T-helper 1 cell treated with Interleukin-12 subunit alpha and Interleukin-12 subunit beta and Interleukin-4 antibody, amounts not matched to agents 30 μg/mL and 1 μg/mL, for 36 hours (primary cell): ENCODE measurements at regions not wholly inside any gene's neighbourhood (a gene's known extent, or its start where the extent isn't known, plus 50 kb on each side); places are given as distances from the start of the nearest gene placed in this dataset.
"Not testable (repeated sequence)": the region's sequence is repeated elsewhere in the genome, so short reads cannot be mapped to it uniquely, and the experiment has no call there.

ENCODE experiments used
- H3K27ac Mint-ChIP-seq: one replicate; pipeline ENCODE4 v1.8.0; 2021; ENCODE audit warnings: mild to moderate bottlenecking, mixed read lengths
- H3K27me3 Mint-ChIP-seq: one replicate; pipeline ENCODE4 v1.8.0; 2021; ENCODE audit warnings: low read depth, mixed read lengths
- H3K36me3 Mint-ChIP-seq: one replicate; pipeline ENCODE4 v1.8.0; 2021; ENCODE audit warnings: low read depth, mixed read lengths
- H3K4me1 Mint-ChIP-seq: one replicate; pipeline ENCODE4 v1.8.0; 2021; ENCODE audit warnings: low read depth, mixed read lengths
- H3K4me3 Mint-ChIP-seq: one replicate; pipeline ENCODE4 v1.8.0; 2021; ENCODE audit warnings: mild to moderate bottlenecking, moderate library complexity, mixed read lengths
- H3K9me3 Mint-ChIP-seq: one replicate; pipeline ENCODE4 v1.8.0; 2021; ENCODE audit warnings: mixed read lengths

GRCh38 chr12:59142183-59142790 lies 222.0 kb upstream of the LRIG3 start:
- Mint-ChIP-seq H3K4me1 (no peaks in the 10 kb centered on the region), H3K9me3 (no peaks in the 10 kb centered on the region), H3K27ac (no peak overlapping the region), H3K27me3 (no peaks in the 10 kb centered on the region), H3K36me3 (no peaks in the 10 kb centered on the region), H3K4me3 (no peak overlapping the region)

- no peaks in the 10 kb centered on the region for H3K4me1 Mint-ChIP-seq
Measured at GRCh38 chr12:59134750-59135149, 214.4 kb upstream of the LRIG3 start.

GRCh38 chr12:59131462-59131861 lies 211.2 kb upstream of the LRIG3 start:
- Mint-ChIP-seq H3K27me3 (no peaks in the 10 kb centered on the region), H3K27ac (no peak overlapping the region), H3K36me3 (no peaks in the 10 kb centered on the region), H3K4me1 (no peaks in the 10 kb centered on the region), H3K4me3 (no peak overlapping the region), H3K9me3 (no peaks in the 10 kb centered on the region)

More at GRCh38 chr12:59134750-59135149, 214.4 kb upstream of the LRIG3 start:
- Mint-ChIP-seq H3K9me3 (no peaks in the 10 kb centered on the region), H3K4me3 (no peak overlapping the region), H3K27ac (no peak overlapping the region), H3K36me3 (no peaks in the 10 kb centered on the region), H3K27me3 (no peaks in the 10 kb centered on the region)

- Mint-ChIP-seq H3K36me3 (no peaks in the 10 kb centered on the region), H3K4me1 (no peaks in the 10 kb centered on the region), H3K9me3 (no peaks in the 10 kb centered on the region), H3K27ac (no peak overlapping the region), H3K27me3 (no peaks in the 10 kb centered on the region), H3K4me3 (no peak overlapping the region)
Measured at GRCh38 chr12:59122784-59123183, 202.5 kb upstream of the LRIG3 start.

- no peaks in the 10 kb centered on the region for H3K9me3 Mint-ChIP-seq
- H3K4me3 Mint-ChIP-seq: no peak overlapping the region
Measured at GRCh38 chr12:59121451-59121850, 201.1 kb upstream of the LRIG3 start.

GRCh38 chr12:59119676-59120075 lies 199.4 kb upstream of the LRIG3 start:
- Mint-ChIP-seq H3K9me3 (no peaks in the 10 kb centered on the region), H3K4me3 (no peak overlapping the region), H3K4me1 (no peaks in the 10 kb centered on the region), H3K27ac (no peak overlapping the region), H3K36me3 (no peaks in the 10 kb centered on the region), H3K27me3 (no peaks in the 10 kb centered on the region)

More at GRCh38 chr12:59121451-59121850, 201.1 kb upstream of the LRIG3 start:
- no peaks in the 10 kb centered on the region for H3K4me1 Mint-ChIP-seq
- no peaks in the 10 kb centered on the region for H3K27me3 Mint-ChIP-seq
- H3K36me3 Mint-ChIP-seq: no peaks in the 10 kb centered on the region
- no peak overlapping the region for H3K27ac Mint-ChIP-seq

GRCh38 chr12:59118356-59118755 lies 198.1 kb upstream of the LRIG3 start:
- no peaks in the 10 kb centered on the region for H3K9me3 Mint-ChIP-seq
- H3K27me3 Mint-ChIP-seq: no peaks in the 10 kb centered on the region

GRCh38 chr12:59115995-59116394 lies 195.7 kb upstream of the LRIG3 start:
- Mint-ChIP-seq H3K36me3 (no peaks in the 10 kb centered on the region), H3K9me3 (no peaks in the 10 kb centered on the region), H3K27me3 (no peaks in the 10 kb centered on the region), H3K4me3 (no peak overlapping the region), H3K27ac (no peak overlapping the region), H3K4me1 (no peaks in the 10 kb centered on the region)

More at GRCh38 chr12:59118356-59118755, 198.1 kb upstream of the LRIG3 start:
- no peaks in the 10 kb centered on the region for H3K36me3 Mint-ChIP-seq
- no peak overlapping the region for H3K27ac Mint-ChIP-seq
- no peaks in the 10 kb centered on the region for H3K4me1 Mint-ChIP-seq
- no peak overlapping the region for H3K4me3 Mint-ChIP-seq

- no peaks in the 10 kb centered on the region for H3K9me3 Mint-ChIP-seq
- H3K4me3 Mint-ChIP-seq: no peak overlapping the region
- H3K27ac Mint-ChIP-seq: no peak overlapping the region
- no peaks in the 10 kb centered on the region for H3K27me3 Mint-ChIP-seq
- no peaks in the 10 kb centered on the region for H3K36me3 Mint-ChIP-seq
- H3K4me1 Mint-ChIP-seq: no peaks in the 10 kb centered on the region
Measured at GRCh38 chr12:59115526-59115925, 195.2 kb upstream of the LRIG3 start.

- Mint-ChIP-seq H3K4me1 (no peaks in the 10 kb centered on the region), H3K9me3 (no peaks in the 10 kb centered on the region), H3K4me3 (no peak overlapping the region), H3K27me3 (no peaks in the 10 kb centered on the region), H3K36me3 (no peaks in the 10 kb centered on the region), H3K27ac (no peak overlapping the region)
Measured at GRCh38 chr12:59113831-59114615, 193.7 kb upstream of the LRIG3 start.

GRCh38 chr12:59111851-59112250 lies 191.5 kb upstream of the LRIG3 start:
- H3K27ac Mint-ChIP-seq: no peak overlapping the region
- H3K27me3 Mint-ChIP-seq: no peaks in the 10 kb centered on the region
- no peaks in the 10 kb centered on the region for H3K4me1 Mint-ChIP-seq
- no peaks in the 10 kb centered on the region for H3K36me3 Mint-ChIP-seq
- H3K9me3 Mint-ChIP-seq: no peaks in the 10 kb centered on the region
- H3K4me3 Mint-ChIP-seq: no peak overlapping the region

GRCh38 chr12:59108516-59108915 lies 188.2 kb upstream of the LRIG3 start:
- H3K4me3 Mint-ChIP-seq: not testable (repeated sequence)

GRCh38 chr12:59100585-59100984 lies 180.3 kb upstream of the LRIG3 start:
- Mint-ChIP-seq H3K27ac (no peak overlapping the region), H3K36me3 (no peaks in the 10 kb centered on the region), H3K4me3 (no peak overlapping the region), H3K4me1 (no peaks in the 10 kb centered on the region), H3K9me3 (no peaks in the 10 kb centered on the region), H3K27me3 (no peaks in the 10 kb centered on the region)

More at GRCh38 chr12:59108516-59108915, 188.2 kb upstream of the LRIG3 start:
- not testable (repeated sequence) for H3K4me1 Mint-ChIP-seq, H3K27ac Mint-ChIP-seq, H3K27me3 Mint-ChIP-seq, H3K9me3 Mint-ChIP-seq, H3K36me3 Mint-ChIP-seq

- no peaks in the 10 kb centered on the region for H3K36me3 Mint-ChIP-seq
- no peaks in the 10 kb centered on the region for H3K27me3 Mint-ChIP-seq
- no peak overlapping the region for H3K4me3 Mint-ChIP-seq
- no peaks in the 10 kb centered on the region for H3K9me3 Mint-ChIP-seq
- H3K27ac Mint-ChIP-seq: no peak overlapping the region
- no peaks in the 10 kb centered on the region for H3K4me1 Mint-ChIP-seq
Measured at GRCh38 chr12:59097876-59098275, 177.6 kb upstream of the LRIG3 start.

- Mint-ChIP-seq H3K27ac (no peak overlapping the region), H3K27me3 (no peaks in the 10 kb centered on the region)
Measured at GRCh38 chr12:59096246-59096645, 175.9 kb upstream of the LRIG3 start.

More at GRCh38 chr12:59096246-59096645, 175.9 kb upstream of the LRIG3 start:
- Mint-ChIP-seq H3K4me3 (no peak overlapping the region), H3K9me3 (no peaks in the 10 kb centered on the region), H3K36me3 (no peaks in the 10 kb centered on the region), H3K4me1 (no peaks in the 10 kb centered on the region)
